ENCODE measurements at regions not wholly inside any gene's neighbourhood (a gene's known extent, or its start where the extent isn't known, plus 50 kb on each side); places are given as distances from the start of the nearest gene placed in this dataset.

- no peak for DNase-seq (ENCODE audit: insufficient read length, low spot score, missing footprints)
- Histone ChIP-seq H4K20me1 (ENCODE audit: insufficient read depth, low read length) (no peaks in the 10 kb centered on the region), H3K4me2 (ENCODE audit: insufficient read depth, low read length) (no peak overlapping the region), H3K4me1 (ENCODE audit: insufficient read depth, low read length) (no peaks in the 10 kb centered on the region), H2AFZ (ENCODE audit: low read length) (no peak overlapping the region), H3K36me3 (ENCODE audit: insufficient read depth, low read length) (no peaks in the 10 kb centered on the region), H3K4me3 (ENCODE audit: insufficient read depth, low read length) (no peak overlapping the region), H3K79me2 (ENCODE audit: insufficient read depth, low read length) (no peaks in the 10 kb centered on the region), H3K27ac (ENCODE audit: low read depth, low read length) (no peak overlapping the region), H3K9me3 (ENCODE audit: low read depth, low read length) (no peaks in the 10 kb centered on the region), H3K27me3 (ENCODE audit: insufficient read depth, low read length) (no peaks in the 10 kb centered on the region)
- TF ChIP-seq, protein P1, sequence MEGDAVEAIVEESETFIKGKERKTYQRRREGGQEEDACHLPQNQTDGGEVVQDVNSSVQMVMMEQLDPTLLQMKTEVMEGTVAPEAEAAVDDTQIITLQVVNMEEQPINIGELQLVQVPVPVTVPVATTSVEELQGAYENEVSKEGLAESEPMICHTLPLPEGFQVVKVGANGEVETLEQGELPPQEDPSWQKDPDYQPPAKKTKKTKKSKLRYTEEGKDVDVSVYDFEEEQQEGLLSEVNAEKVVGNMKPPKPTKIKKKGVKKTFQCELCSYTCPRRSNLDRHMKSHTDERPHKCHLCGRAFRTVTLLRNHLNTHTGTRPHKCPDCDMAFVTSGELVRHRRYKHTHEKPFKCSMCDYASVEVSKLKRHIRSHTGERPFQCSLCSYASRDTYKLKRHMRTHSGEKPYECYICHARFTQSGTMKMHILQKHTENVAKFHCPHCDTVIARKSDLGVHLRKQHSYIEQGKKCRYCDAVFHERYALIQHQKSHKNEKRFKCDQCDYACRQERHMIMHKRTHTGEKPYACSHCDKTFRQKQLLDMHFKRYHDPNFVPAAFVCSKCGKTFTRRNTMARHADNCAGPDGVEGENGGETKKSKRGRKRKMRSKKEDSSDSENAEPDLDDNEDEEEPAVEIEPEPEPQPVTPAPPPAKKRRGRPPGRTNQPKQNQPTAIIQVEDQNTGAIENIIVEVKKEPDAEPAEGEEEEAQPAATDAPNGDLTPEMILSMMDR (IDR thresholded peaks at IDR 0.05; ENCODE audit: extremely low read depth, low read depth, low read length): no peak
Measured at GRCh38 chr1:99571092-99571734, 74.7 kb upstream of the PALMD start.

GRCh38 chr1:99573431-99574217, 72.3 kb upstream of the PALMD start:
- Histone ChIP-seq H3K4me3 (ENCODE audit: insufficient read depth, low read length) (no peak overlapping the region), H3K4me2 (ENCODE audit: insufficient read depth, low read length) (peak overlapping the region; percentile 27), H3K27ac (ENCODE audit: low read depth, low read length) (no peak overlapping the region), H4K20me1 (ENCODE audit: insufficient read depth, low read length) (no peaks in the 10 kb centered on the region), H3K27me3 (ENCODE audit: insufficient read depth, low read length) (no peaks in the 10 kb centered on the region), H3K36me3 (ENCODE audit: insufficient read depth, low read length) (no peaks in the 10 kb centered on the region), H3K9me3 (ENCODE audit: low read depth, low read length) (no peaks in the 10 kb centered on the region), H3K79me2 (ENCODE audit: insufficient read depth, low read length) (no peaks in the 10 kb centered on the region), H2AFZ (ENCODE audit: low read length) (peak overlapping the region; percentile 78), H3K4me1 (ENCODE audit: insufficient read depth, low read length) (no peaks in the 10 kb centered on the region)
- DNase-seq (ENCODE audit: insufficient read length, low spot score, missing footprints): peak; percentile 8
- TF ChIP-seq, protein P1 (IDR thresholded peaks at IDR 0.05; ENCODE audit: extremely low read depth, low read depth, low read length): no peak

DNA sequence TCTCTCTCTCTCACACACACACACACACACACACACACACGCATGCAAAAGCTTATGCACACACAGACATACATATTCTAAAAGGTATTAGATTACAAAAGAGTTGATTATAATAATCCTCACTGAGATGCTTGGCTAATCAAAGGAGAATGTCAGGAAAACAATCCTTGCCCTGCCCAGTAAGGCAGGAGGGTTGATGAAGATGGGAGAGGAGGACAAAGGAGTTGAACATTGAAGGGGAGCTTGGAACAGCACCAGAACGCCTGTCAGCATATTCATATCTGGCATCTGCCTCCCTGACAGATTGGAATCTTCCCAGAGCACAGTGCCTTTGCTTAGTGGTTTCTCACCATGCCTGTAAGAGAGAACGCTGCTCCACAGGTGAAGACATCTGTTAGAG, 68.6 kb upstream of the PALMD start:
- Histone ChIP-seq H2AFZ (ENCODE audit: low read length) (no peak overlapping the region), H3K9me3 (ENCODE audit: low read depth, low read length) (no peaks in the 10 kb centered on the region), H3K79me2 (ENCODE audit: insufficient read depth, low read length) (no peaks in the 10 kb centered on the region), H3K4me2 (ENCODE audit: insufficient read depth, low read length) (no peak overlapping the region), H4K20me1 (ENCODE audit: insufficient read depth, low read length) (no peaks in the 10 kb centered on the region), H3K27ac (ENCODE audit: low read depth, low read length) (no peak overlapping the region), H3K4me3 (ENCODE audit: insufficient read depth, low read length) (no peak overlapping the region), H3K4me1 (ENCODE audit: insufficient read depth, low read length) (peaks cover 11% of the 10 kb centered on the region), H3K27me3 (ENCODE audit: insufficient read depth, low read length) (no peaks in the 10 kb centered on the region), H3K36me3 (ENCODE audit: insufficient read depth, low read length) (no peaks in the 10 kb centered on the region)
- no peak for DNase-seq (ENCODE audit: insufficient read length, low spot score, missing footprints)
- TF ChIP-seq, protein P1 (IDR thresholded peaks at IDR 0.05; ENCODE audit: extremely low read depth, low read depth, low read length): no peak

DNA sequence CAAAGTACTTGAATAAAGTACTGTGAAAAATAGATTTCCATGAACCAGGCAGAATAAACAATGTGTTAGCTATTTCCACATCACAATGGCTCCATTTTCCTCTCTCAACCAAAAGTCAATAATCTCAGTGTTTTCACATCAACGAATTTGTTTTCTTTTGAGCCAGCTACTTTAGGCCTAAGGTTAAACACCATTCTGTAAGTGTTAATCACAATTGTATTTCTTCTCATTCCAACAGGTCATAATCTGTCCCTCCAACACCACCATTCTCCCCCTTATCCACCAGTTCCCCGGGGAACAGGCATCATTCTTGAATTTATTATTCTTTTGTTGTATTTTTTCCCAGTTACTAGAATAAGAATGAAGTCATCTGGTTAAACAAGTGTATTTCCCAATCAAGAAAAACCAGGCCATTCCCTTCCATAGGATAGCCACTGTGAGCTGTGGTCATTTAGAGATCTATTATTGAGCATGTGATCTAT, 66.2 kb upstream of the PALMD start:
- H4K20me1 ChIP-seq (ENCODE audit: insufficient read depth, low read length): no peaks in the 10 kb centered on the region
- no peaks in the 10 kb centered on the region for H3K27me3 ChIP-seq (ENCODE audit: insufficient read depth, low read length)
- H3K36me3 ChIP-seq (ENCODE audit: insufficient read depth, low read length): no peaks in the 10 kb centered on the region
- peaks cover 11% of the 10 kb centered on the region for H3K4me1 ChIP-seq (ENCODE audit: insufficient read depth, low read length)
- no peak overlapping the region for H3K4me2 ChIP-seq (ENCODE audit: insufficient read depth, low read length)
- no peak for DNase-seq (ENCODE audit: insufficient read length, low spot score, missing footprints)
- TF ChIP-seq, protein P1 (IDR thresholded peaks at IDR 0.05; ENCODE audit: extremely low read depth, low read depth, low read length): no peak
- H2AFZ ChIP-seq (ENCODE audit: low read length): peak overlapping the region; percentile 24
- no peaks in the 10 kb centered on the region for H3K9me3 ChIP-seq (ENCODE audit: low read depth, low read length)
- H3K79me2 ChIP-seq (ENCODE audit: insufficient read depth, low read length): no peaks in the 10 kb centered on the region
- H3K27ac ChIP-seq (ENCODE audit: low read depth, low read length): peak overlapping the region; percentile 30
- H3K4me3 ChIP-seq (ENCODE audit: insufficient read depth, low read length): no peak overlapping the region
